ENCODE measurements at regions not wholly inside any gene's neighbourhood (a gene's known extent, or its start where the extent isn't known, plus 50 kb on each side); places are given as distances from the start of the nearest gene placed in this dataset.

- Histone ChIP-seq H3K9me3 (no peaks in the 10 kb centered on the region), H3K36me3 (no peaks in the 10 kb centered on the region), H3K4me3 (no peak overlapping the region), H3K27me3 (no peaks in the 10 kb centered on the region)
- peak; percentile 22 for DNase-seq
Observed at GRCh38 chr14:22099942-22100763, 426.5 kb upstream of the OR4E1 start.

GRCh38 chr14:22098435-22098834, 424.8 kb upstream of the OR4E1 start:
- Histone ChIP-seq H3K4me3 (no peak overlapping the region), H3K9me3 (no peaks in the 10 kb centered on the region), H3K27me3 (no peaks in the 10 kb centered on the region), H3K36me3 (no peaks in the 10 kb centered on the region)
- DNase-seq: no peak

GRCh38 chr14:22097586-22098292, 424.1 kb upstream of the OR4E1 start:
- Histone ChIP-seq H3K4me3 (no peak overlapping the region), H3K36me3 (no peaks in the 10 kb centered on the region), H3K9me3 (no peaks in the 10 kb centered on the region), H3K27me3 (no peaks in the 10 kb centered on the region)
- DNase-seq: no peak

GRCh38 chr14:22097072-22097471, 423.5 kb upstream of the OR4E1 start:
- Histone ChIP-seq H3K4me3 (no peak overlapping the region), H3K36me3 (no peaks in the 10 kb centered on the region), H3K9me3 (no peaks in the 10 kb centered on the region), H3K27me3 (no peaks in the 10 kb centered on the region)
- no peak for DNase-seq

- Histone ChIP-seq H3K9me3 (no peaks in the 10 kb centered on the region), H3K27me3 (no peaks in the 10 kb centered on the region)
- DNase-seq: no peak
Observed at GRCh38 chr14:22096514-22096895, 422.9 kb upstream of the OR4E1 start.

GRCh38 chr14:22095860-22096513, 422.4 kb upstream of the OR4E1 start:
- H3K4me3 ChIP-seq: no peak overlapping the region
- H3K27me3 ChIP-seq: no peaks in the 10 kb centered on the region
- H3K9me3 ChIP-seq: no peaks in the 10 kb centered on the region
- H3K36me3 ChIP-seq: no peaks in the 10 kb centered on the region
- DNase-seq: no peak

More at GRCh38 chr14:22096514-22096895, 422.9 kb upstream of the OR4E1 start:
- Histone ChIP-seq H3K36me3 (no peaks in the 10 kb centered on the region), H3K4me3 (no peak overlapping the region)

- Histone ChIP-seq H3K4me3 (no peak overlapping the region), H3K9me3 (no peaks in the 10 kb centered on the region), H3K36me3 (no peaks in the 10 kb centered on the region)
Observed at GRCh38 chr14:22089940-22090339, 416.3 kb upstream of the OR4E1 start.

GRCh38 chr14:22088614-22089342, 415.2 kb upstream of the OR4E1 start:
- Histone ChIP-seq H3K36me3 (no peaks in the 10 kb centered on the region), H3K4me3 (no peak overlapping the region), H3K27me3 (no peaks in the 10 kb centered on the region), H3K9me3 (no peaks in the 10 kb centered on the region)
- DNase-seq: no peak

More at GRCh38 chr14:22089940-22090339, 416.3 kb upstream of the OR4E1 start:
- no peak for DNase-seq
- H3K27me3 ChIP-seq: no peaks in the 10 kb centered on the region

GRCh38 chr14:22086131-22086530, 412.5 kb upstream of the OR4E1 start:
- H3K36me3 ChIP-seq: no peaks in the 10 kb centered on the region
- H3K9me3 ChIP-seq: no peaks in the 10 kb centered on the region
- no peak overlapping the region for H3K4me3 ChIP-seq
- no peaks in the 10 kb centered on the region for H3K27me3 ChIP-seq
- no peak for DNase-seq

- Histone ChIP-seq H3K36me3 (no peaks in the 10 kb centered on the region), H3K4me3 (no peak overlapping the region), H3K27me3 (no peaks in the 10 kb centered on the region), H3K9me3 (no peaks in the 10 kb centered on the region)
- DNase-seq: no peak
Observed at GRCh38 chr14:22084393-22085281, 411.0 kb upstream of the OR4E1 start.

GRCh38 chr14:22081337-22081736, 407.7 kb upstream of the OR4E1 start:
- Histone ChIP-seq H3K27me3 (no peaks in the 10 kb centered on the region), H3K4me3 (no peak overlapping the region), H3K36me3 (no peaks in the 10 kb centered on the region), H3K9me3 (no peaks in the 10 kb centered on the region)
- no peak for DNase-seq

- no peaks in the 10 kb centered on the region for H3K36me3 ChIP-seq
- DNase-seq: no peak
- no peaks in the 10 kb centered on the region for H3K27me3 ChIP-seq
- no peaks in the 10 kb centered on the region for H3K9me3 ChIP-seq
- H3K4me3 ChIP-seq: no peak overlapping the region
Observed at GRCh38 chr14:22079766-22080165, 406.1 kb upstream of the OR4E1 start.

GRCh38 chr14:22073801-22074200, 400.2 kb upstream of the OR4E1 start:
- Histone ChIP-seq H3K36me3 (no peaks in the 10 kb centered on the region), H3K9me3 (no peaks in the 10 kb centered on the region), H3K27me3 (no peaks in the 10 kb centered on the region), H3K4me3 (no peak overlapping the region)
- DNase-seq: no peak

GRCh38 chr14:22071006-22071405, 397.4 kb upstream of the OR4E1 start:
- no peak overlapping the region for H3K4me3 ChIP-seq
- H3K36me3 ChIP-seq: no peaks in the 10 kb centered on the region
- DNase-seq: no peak
- no peaks in the 10 kb centered on the region for H3K9me3 ChIP-seq
- H3K27me3 ChIP-seq: no peaks in the 10 kb centered on the region

- Histone ChIP-seq H3K27me3 (no peaks in the 10 kb centered on the region), H3K4me3 (no peak overlapping the region), H3K36me3 (no peaks in the 10 kb centered on the region), H3K9me3 (no peaks in the 10 kb centered on the region)
- DNase-seq: peak; percentile 9
Observed at GRCh38 chr14:22070119-22070982, 396.7 kb upstream of the OR4E1 start.
